T1000 (cell line): ENCODE measurements at regions not wholly inside any gene's neighbourhood (a gene's known extent, or its start where the extent isn't known, plus 50 kb on each side); places are given as distances from the start of the nearest gene placed in this dataset.
"Not testable (repeated sequence)": the region's sequence is repeated elsewhere in the genome, so short reads cannot be mapped to it uniquely, and the experiment has no call there.

Experiments used
- DNase-seq: peaks from one replicate; lab custom pipeline; 2025; ENCODE audit warnings: mixed read lengths; lab: John Stamatoyannopoulos, UW

DNA sequence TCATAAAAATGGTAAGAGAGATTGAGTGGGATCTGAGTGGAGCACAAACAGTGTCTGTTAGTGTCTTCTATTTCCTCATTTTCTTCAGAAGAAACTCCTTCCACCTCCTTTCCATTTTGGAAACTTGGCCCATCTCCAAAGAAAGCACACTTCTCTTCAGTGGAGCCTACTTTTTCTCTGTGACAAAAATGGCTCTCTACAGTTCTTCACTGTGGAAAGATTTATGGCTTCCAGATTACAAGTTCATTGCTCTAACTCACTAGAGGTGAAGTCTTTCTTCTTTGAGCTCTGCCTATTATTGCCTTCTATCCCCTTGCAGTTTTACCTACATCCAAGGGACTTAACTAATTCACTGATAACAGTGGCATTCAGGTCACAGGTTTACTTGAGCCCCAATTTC is 325.8 kb downstream of the ANTXR2 start:
- DNase-seq = no peak

DNA sequence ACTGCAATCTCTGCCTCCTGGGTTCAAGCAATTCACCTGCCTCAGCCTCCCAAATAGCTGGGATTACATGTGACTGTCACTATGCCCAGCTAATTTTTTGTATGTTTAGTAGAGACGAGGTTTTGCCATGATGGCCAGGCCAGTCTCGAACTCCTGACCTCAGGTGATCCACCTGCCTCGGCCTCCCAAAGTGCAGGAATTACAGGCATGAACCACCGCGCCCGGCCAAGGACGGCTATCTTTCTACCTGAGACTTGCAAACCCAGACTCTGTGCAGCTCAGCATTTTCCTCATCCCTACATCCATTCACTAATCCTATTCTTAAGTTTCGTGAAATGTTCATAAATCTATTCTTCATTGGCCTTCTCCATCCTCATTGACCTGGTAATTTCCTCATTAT is 330.0 kb downstream of the ANTXR2 start:
- DNase-seq = no peak

DNA sequence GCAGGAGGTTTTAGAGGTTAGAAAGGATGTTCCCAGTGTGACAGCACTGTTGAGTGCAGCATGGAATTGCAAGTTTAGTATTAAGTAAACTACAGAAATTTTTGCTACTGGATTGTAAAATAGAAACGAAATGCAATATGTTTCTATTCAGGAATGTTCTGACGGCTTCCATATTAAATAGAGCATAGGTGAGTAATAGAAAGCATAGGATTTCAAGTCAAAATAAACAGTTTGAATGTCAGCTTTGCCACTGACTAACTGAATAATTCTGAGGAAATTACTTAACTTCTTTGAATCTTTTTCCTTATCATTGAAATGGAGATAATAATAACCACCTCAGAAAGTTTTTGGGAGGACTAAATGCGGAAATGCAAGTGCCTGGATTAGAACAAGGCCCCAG is 331.9 kb upstream of the GK2 start:
- DNase-seq = no peak

DNA sequence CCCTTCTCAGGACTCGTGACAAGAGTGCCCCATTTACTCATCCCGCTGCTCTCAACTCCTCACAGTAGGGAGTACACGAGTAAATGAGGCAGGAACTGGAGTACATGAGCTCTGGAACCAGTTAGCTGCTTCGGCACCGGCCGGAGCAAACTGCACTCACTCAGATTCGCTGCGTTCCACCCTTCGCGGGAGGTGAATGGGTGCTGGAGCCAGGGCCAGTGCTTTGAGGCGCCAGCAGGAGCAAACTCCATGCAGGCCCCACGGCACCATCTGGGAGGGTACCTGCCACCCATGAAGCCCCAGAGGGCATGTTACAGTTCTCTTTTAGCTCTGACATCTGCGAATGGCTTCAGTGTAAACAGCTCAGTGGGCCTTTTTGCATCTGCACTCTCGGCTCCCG is 315.5 kb upstream of the GK2 start:
- no peak for DNase-seq

DNA sequence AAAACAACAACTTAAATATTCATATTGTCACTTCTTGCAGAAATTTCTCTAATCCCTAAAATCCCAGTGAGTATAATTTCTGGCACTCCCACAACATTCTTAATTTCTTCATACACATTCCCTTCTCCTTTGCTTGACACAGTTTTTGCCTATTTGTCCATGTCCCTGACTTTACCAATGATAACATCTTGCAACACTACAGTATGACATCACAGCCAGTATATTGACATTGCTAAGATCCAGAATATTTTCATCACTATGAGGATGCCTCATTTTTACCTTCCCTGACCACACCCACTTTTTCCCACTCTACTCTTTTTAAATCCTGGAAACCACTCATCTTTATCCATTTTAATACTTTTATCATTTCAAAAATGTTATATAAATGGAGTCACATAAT is 292.3 kb upstream of the GK2 start:
- DNase-seq = no peak

GRCh38 chr4:79697444-79697843 is 289.4 kb upstream of the GK2 start:
- no peak for DNase-seq

DNA sequence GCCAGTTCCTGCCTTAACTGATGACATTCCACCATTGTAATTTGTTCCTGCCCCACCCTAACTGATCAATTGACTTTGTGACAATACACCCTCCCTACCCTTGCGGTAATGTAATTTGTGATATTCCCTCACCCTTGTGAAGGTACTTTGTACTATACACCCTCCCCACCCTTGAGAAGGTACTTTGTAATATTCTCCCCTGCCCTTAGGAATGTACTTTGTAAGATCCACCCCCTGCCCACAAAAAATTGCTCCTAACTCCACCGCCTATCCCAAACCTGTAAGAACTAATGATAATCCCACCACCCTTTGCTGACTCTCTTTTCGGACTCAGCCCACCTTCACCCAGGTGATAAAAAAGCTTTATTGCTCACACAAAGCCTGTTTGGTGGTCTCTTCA is 288.5 kb upstream of the GK2 start:
- DNase-seq = not testable (repeated sequence)

DNA sequence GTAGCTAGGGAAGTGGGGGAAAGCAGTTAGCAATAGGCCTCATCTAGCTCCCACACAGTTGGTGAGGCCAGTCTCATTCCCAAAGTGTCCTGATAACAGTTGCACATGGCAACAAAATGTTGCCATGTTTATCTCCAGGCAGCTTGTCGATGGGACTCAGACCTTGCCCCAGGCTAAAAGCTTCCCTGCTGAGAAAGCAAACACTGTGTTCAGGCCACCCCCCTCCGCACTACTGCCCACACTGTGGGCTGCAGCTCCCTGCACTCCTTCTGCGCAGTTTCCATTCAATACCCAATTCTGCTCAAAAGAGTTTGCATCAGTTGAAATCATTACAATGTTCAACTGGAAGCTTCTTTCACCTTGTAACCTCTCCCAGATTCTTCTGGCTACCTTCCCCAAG is 287.8 kb upstream of the GK2 start:
- DNase-seq = no peak

DNA sequence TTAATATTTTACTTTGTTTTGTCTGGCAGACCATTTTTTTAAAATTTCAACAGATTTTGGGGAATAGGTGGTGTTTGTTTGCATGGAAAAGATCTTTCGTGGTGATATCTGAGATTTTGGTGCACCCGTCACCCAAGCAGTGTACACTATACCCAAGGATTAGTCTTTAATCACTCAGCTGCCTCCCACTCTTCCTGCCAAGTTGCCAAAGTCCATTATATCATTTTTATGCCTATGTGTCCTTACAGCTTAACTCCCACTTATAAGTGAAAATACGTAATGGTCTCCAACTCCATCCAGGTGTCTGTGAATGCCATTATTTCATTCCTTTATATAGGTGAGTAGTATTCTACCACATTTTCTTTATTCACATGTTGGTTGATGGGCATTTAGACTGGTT is 281.7 kb upstream of the GK2 start:
- DNase-seq = no peak

DNA sequence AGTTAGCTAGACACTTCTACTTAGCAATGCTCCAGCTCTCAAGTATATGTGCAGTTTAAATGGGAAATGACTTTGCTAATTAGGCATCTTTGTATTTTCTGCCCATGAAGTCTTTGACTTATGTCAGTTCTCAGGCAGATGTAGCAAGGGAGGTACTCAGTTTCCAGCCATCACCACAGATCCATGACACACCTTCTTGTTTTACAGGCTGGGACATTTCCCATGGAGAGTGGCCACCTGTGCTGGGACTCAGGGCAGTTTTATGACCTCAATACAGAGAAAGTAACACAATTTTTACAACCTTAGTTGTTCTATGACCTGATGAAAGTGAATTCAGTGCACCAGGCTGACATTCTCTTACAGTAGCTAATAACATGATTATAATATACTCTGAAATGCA is 280.7 kb upstream of the GK2 start:
- no peak for DNase-seq

DNA sequence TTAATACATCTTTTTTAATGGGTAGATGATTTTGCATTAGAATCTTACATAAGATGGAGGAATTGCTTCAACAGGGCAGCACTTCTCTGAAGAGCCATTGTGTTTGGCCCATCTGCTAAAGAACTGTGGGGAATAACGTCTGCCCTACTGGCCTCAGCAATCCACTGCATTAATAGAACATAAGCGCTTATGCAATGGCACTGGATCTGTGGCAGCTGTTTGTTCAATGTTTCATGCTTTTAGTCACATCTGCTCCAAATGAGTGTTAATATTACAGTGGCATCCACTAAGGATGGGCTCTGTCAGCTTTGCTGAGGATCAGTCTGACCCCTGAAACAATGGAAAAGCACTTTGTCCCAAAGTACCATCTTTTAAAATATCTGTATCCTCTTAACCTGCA is 279.0 kb upstream of the GK2 start:
- DNase-seq = no peak

- no peak for DNase-seq
These were observed 277.5 kb upstream of the GK2 start for GRCh38 chr4:79685542-79685941.

DNA sequence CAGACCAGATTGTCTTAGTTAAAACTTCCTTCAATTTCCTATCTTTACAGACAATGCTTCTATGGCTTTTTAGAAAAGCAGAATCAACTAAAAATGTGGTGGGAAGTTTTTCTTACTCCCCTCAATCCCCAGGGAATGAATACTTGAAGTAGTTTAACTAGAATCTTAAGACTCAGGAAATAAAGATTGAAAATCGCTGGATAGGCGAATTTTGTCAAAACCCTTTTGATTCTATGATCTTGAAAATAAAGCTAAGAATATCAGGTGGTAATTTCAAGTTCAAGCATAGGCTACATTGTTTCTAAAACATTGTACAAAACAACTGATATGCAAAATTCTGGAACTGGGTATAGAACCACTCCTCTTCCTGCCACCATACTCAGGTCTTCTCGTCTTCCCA is 276.5 kb upstream of the GK2 start:
- DNase-seq = no peak

- peak; percentile 8 for DNase-seq
These were observed 274.9 kb upstream of the GK2 start for GRCh38 chr4:79682801-79683530.

DNA sequence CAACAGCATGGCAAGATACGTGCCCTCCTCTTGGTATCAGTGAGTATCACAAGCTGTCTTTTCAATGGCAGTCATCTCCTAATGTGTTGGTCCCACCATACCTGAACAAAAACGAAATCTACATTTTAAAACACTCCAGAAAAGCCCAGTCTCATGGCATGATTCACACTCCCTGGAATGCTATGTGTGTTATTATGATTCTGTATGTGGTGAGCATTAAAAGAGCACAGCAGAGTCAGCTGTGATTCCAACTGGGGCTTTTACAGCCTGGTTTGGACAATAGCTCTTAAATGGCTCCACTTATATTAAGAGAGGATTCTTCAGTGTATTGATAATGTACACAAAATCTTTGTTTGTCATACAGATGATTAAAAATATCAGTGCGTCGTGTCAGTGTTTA is 274.1 kb upstream of the GK2 start:
- DNase-seq = no peak

- no peak for DNase-seq
These were observed 271.8 kb upstream of the GK2 start for GRCh38 chr4:79679859-79680258.

GRCh38 chr4:79678472-79679202 is 270.6 kb upstream of the GK2 start:
- no peak for DNase-seq

DNA sequence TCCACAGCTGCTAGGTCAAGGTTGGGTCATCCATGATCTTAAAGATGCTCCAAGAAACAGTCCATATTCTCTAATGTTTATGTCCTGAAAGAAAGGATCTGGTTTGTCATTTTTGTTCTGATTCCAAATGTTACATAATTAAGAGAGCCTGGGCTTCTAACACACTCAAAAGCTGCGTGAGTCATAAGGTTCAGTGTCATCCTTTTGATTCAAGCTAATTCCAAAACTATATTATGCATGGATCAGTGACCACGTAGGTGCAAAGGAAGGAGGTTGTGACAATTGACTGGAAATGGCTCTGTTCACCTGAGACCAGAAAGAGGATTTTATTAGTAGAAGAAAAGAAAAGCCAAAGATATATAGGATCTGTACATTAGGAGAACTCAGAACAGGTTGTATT is 268.7 kb upstream of the GK2 start:
- no peak for DNase-seq

DNA sequence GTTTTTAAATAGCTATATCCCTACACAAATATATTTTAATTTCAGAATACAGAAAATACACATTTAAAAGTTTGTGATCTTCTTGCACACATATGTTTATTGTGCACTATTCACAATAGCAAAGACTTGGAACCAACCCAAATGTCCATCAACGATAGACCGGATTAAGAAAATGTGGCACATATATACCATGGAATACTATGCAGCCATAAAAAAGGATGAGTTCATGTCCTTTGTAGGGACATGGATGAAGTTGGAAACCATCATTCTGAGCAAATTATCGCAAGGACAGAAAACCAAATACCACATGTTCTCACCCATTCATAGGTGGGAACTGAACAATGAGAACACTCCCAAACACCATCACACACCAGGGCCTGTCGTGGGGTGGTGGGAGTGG is 266.9 kb upstream of the GK2 start:
- DNase-seq = not testable (repeated sequence)

DNA sequence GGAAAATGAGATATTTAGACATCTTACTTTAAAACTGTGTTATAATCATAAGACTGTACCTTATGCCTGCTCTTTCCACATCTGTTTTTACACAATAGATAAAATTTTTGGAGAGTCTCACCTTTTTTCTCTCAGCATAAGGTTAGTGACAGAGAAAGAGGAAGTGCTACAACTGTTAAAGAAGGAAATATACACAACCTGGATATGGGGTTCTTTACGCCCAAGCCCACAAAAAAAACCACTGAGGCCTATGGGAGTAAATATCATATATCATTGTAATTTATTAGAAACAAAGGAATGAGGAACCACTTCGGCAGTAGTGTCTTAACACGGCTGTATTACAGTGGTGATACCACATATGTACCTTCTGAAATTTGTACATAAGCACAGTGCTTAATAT is 265.9 kb upstream of the GK2 start:
- no peak for DNase-seq

DNA sequence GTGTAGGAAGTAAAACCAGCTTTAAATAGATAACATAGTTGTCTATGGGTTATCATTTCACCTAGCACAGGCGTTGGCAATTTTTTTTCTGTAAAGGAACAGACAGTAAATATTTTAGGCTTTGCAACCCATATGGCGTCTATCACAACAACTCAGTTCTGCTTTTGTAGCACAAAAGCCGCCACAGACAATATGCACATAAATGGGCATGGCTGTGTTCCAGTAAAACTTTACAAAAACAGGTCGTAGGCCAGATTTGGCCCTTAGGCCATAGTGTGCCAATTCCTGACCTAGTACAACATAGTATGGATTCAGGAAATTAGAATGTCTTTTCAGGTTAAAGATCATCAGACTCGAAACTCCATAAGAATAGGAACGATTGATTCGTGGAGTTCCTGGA is 265.3 kb upstream of the GK2 start:
- DNase-seq = no peak

GRCh38 chr4:79666875-79667274 is 258.8 kb upstream of the GK2 start:
- DNase-seq = no peak

GRCh38 chr4:79666112-79666511 is 258.1 kb upstream of the GK2 start:
- no peak for DNase-seq

- no peak for DNase-seq
These were observed 255.8 kb upstream of the GK2 start for GRCh38 chr4:79663865-79664264.
